GM23338 (cell line): ENCODE measurements at regions not wholly inside any gene's neighbourhood (a gene's known extent, or its start where the extent isn't known, plus 50 kb on each side); places are given as distances from the start of the nearest gene placed in this dataset.
"Not testable (repeated sequence)": the region's sequence is repeated elsewhere in the genome, so short reads cannot be mapped to it uniquely, and the experiment has no call there.

Experiments used
- ATAC-seq: fragments of 200-7000 bp; cut with Tn5 transposase; 3 replicates; pipeline ENCODE4 v1.9.1; 2020
- DNase-seq: peaks from one replicate; pipeline ENCODE4 v3.0.0-alpha.2; 2015; ENCODE audit warnings: low spot score
- H2AFZ ChIP-seq: fragments of 200-600 bp; sonication (generic); 2 replicates; pipeline ENCODE4 v1.8.0; 2016; ENCODE audit warnings: antibody characterized with exemption, mild to moderate bottlenecking, moderate library complexity
- H3F3A ChIP-seq: fragments of 200-600 bp; sonication (generic); replicated peaks from 2 replicates; pipeline ENCODE4 v1.8.0; 2017; ENCODE audit warnings: antibody characterized with exemption, mixed run types, low read depth
- H3K27ac ChIP-seq: fragments of 200-600 bp; sonication (generic); 2 replicates; pipeline ENCODE4 v1.6.1; 2016; ENCODE audit warnings: low read depth
- H3K27me3 ChIP-seq: fragments of 200-600 bp; sonication (generic); 2 replicates; pipeline ENCODE4 v1.8.0; 2016; ENCODE audit warnings: mild to moderate bottlenecking, mixed run types, moderate library complexity; ENCODE audit not compliant: insufficient read depth
- H3K36me3 ChIP-seq: fragments of 200-600 bp; sonication (generic); 2 replicates; pipeline ENCODE4 v1.8.0; 2016; ENCODE audit warnings: mild to moderate bottlenecking; ENCODE audit not compliant: insufficient read depth
- H3K4me1 ChIP-seq: fragments of 200-600 bp; sonication (generic); 2 replicates; pipeline ENCODE4 v1.8.0; 2016; ENCODE audit warnings: mild to moderate bottlenecking, moderate library complexity; ENCODE audit not compliant: insufficient read depth
- H3K4me2 ChIP-seq: fragments of 200-600 bp; sonication (generic); 2 replicates; pipeline ENCODE4 v1.7.1; 2017; ENCODE audit warnings: mixed run types
- H3K4me3 ChIP-seq: fragments of 200-600 bp; sonication (generic); 2 replicates; pipeline ENCODE4 v1.6.1; 2016; ENCODE audit warnings: mixed run types
- H3K79me2 ChIP-seq: fragments of 200-600 bp; sonication (generic); replicated peaks from 2 replicates; pipeline ENCODE4 v1.8.0; 2017; ENCODE audit warnings: mild to moderate bottlenecking; ENCODE audit not compliant: insufficient read depth
- H3K9me2 ChIP-seq: fragments of 200-600 bp; sonication (generic); 2 replicates; pipeline ENCODE4 v1.8.0; 2017; ENCODE audit not compliant: insufficient read depth
- H4K20me1 ChIP-seq: fragments of 200-600 bp; sonication (generic); replicated peaks from 2 replicates; pipeline ENCODE4 v1.8.0; 2017; ENCODE audit warnings: mild to moderate bottlenecking; ENCODE audit not compliant: insufficient read depth
- H3K27ac Mint-ChIP-seq: 2 replicates; pipeline ENCODE4 v1.8.0; 2020; ENCODE audit warnings: inconsistent platforms, mild to moderate bottlenecking, moderate library complexity, mixed read lengths
- H3K27me3 Mint-ChIP-seq: 3 replicates; pipeline ENCODE4 v1.8.0; 2022; ENCODE audit warnings: low read depth, mild to moderate bottlenecking, moderate library complexity, mixed read lengths, inconsistent platforms; ENCODE audit not compliant: insufficient read depth, poor library complexity
- H3K36me3 Mint-ChIP-seq: 3 replicates; pipeline ENCODE4 v1.8.0; 2021; ENCODE audit warnings: low read depth, mild to moderate bottlenecking, inconsistent platforms, moderate library complexity, mixed read lengths
- H3K4me1 Mint-ChIP-seq: 3 replicates; pipeline ENCODE4 v1.8.0; 2020; ENCODE audit warnings: mild to moderate bottlenecking, inconsistent platforms, mixed read lengths
- H3K4me3 Mint-ChIP-seq: 3 replicates; pipeline ENCODE4 v1.8.0; 2021; ENCODE audit warnings: moderate library complexity, mild to moderate bottlenecking, inconsistent platforms, mixed read lengths
- H3K9me3 Mint-ChIP-seq: 3 replicates; pipeline ENCODE4 v1.8.0; 2020; ENCODE audit warnings: moderate library complexity, mild to moderate bottlenecking, inconsistent platforms, mixed read lengths
- CREB1 ChIP-seq: fragments of 250-450 bp; sonication (Bioruptor Pico); IDR thresholded peaks from 2 replicates; pipeline ENCODE4 v1.5.0; 2020; ENCODE audit warnings: low read depth, mild to moderate bottlenecking, moderate library complexity
- STAT1 ChIP-seq: IDR thresholded peaks from one replicate; pipeline ENCODE4 v1.6.1; 2016; ENCODE audit warnings: antibody characterized with exemption; ENCODE audit not compliant: unreplicated experiment
- ZNF331 ChIP-seq: fragments of 250-450 bp; sonication (Bioruptor Pico); IDR thresholded peaks from 2 replicates; pipeline ENCODE4 v1.5.0; 2020; ENCODE audit warnings: low read depth, mild to moderate bottlenecking, moderate library complexity
- TF ChIP-seq, protein P1 (sequence below): fragments of 250-450 bp; sonication (Bioruptor Pico); IDR thresholded peaks from 2 replicates; pipeline ENCODE4 v1.5.0; 2020; ENCODE audit warnings: mild to moderate bottlenecking, moderate library complexity

GRCh38 chr2:228913176-228913575, 357.9 kb downstream of the PID1 start (continued):
- TF ChIP-seq, protein P1, sequence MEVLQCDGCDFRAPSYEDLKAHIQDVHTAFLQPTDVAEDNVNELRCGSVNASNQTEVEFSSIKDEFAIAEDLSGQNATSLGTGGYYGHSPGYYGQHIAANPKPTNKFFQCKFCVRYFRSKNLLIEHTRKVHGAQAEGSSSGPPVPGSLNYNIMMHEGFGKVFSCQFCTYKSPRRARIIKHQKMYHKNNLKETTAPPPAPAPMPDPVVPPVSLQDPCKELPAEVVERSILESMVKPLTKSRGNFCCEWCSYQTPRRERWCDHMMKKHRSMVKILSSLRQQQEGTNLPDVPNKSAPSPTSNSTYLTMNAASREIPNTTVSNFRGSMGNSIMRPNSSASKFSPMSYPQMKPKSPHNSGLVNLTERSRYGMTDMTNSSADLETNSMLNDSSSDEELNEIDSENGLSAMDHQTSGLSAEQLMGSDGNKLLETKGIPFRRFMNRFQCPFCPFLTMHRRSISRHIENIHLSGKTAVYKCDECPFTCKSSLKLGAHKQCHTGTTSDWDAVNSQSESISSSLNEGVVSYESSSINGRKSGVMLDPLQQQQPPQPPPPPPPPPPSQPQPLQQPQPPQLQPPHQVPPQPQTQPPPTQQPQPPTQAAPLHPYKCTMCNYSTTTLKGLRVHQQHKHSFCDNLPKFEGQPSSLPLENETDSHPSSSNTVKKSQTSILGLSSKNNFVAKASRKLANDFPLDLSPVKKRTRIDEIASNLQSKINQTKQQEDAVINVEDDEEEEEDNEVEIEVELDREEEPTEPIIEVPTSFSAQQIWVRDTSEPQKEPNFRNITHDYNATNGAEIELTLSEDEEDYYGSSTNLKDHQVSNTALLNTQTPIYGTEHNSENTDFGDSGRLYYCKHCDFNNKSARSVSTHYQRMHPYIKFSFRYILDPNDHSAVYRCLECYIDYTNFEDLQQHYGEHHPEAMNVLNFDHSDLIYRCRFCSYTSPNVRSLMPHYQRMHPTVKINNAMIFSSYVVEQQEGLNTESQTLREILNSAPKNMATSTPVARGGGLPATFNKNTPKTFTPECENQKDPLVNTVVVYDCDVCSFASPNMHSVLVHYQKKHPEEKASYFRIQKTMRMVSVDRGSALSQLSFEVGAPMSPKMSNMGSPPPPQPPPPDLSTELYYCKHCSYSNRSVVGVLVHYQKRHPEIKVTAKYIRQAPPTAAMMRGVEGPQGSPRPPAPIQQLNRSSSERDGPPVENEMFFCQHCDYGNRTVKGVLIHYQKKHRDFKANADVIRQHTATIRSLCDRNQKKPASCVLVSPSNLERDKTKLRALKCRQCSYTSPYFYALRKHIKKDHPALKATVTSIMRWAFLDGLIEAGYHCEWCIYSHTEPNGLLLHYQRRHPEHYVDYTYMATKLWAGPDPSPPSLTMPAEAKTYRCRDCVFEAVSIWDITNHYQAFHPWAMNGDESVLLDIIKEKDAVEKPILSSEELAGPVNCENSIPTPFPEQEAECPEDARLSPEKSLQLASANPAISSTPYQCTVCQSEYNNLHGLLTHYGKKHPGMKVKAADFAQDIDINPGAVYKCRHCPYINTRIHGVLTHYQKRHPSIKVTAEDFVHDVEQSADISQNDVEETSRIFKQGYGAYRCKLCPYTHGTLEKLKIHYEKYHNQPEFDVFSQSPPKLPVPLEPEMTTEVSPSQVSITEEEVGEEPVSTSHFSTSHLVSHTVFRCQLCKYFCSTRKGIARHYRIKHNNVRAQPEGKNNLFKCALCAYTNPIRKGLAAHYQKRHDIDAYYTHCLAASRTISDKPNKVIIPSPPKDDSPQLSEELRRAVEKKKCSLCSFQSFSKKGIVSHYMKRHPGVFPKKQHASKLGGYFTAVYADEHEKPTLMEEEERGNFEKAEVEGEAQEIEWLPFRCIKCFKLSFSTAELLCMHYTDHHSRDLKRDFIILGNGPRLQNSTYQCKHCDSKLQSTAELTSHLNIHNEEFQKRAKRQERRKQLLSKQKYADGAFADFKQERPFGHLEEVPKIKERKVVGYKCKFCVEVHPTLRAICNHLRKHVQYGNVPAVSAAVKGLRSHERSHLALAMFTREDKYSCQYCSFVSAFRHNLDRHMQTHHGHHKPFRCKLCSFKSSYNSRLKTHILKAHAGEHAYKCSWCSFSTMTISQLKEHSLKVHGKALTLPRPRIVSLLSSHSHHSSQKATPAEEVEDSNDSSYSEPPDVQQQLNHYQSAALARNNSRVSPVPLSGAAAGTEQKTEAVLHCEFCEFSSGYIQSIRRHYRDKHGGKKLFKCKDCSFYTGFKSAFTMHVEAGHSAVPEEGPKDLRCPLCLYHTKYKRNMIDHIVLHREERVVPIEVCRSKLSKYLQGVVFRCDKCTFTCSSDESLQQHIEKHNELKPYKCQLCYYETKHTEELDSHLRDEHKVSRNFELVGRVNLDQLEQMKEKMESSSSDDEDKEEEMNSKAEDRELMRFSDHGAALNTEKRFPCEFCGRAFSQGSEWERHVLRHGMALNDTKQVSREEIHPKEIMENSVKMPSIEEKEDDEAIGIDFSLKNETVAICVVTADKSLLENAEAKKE (CRISPR knock-in tag): no peak
- TF ChIP-seq CREB1 (CRISPR knock-in tag): no peak
- TF ChIP-seq STAT1: no peak

- H3K36me3 ChIP-seq, H3K27ac Mint-ChIP-seq, H3F3A ChIP-seq, H2AFZ ChIP-seq, H4K20me1 ChIP-seq, H3K9me3 Mint-ChIP-seq, DNase-seq, H3K27ac ChIP-seq, H3K4me2 ChIP-seq, H3K27me3 ChIP-seq, H3K4me1 Mint-ChIP-seq, H3K27me3 Mint-ChIP-seq, H3K9me2 ChIP-seq, H3K36me3 Mint-ChIP-seq, H3K4me3 ChIP-seq, H3K4me3 Mint-ChIP-seq, H3K4me1 ChIP-seq, ATAC-seq, H3K79me2 ChIP-seq: not testable (repeated sequence)
These were observed 360.2 kb downstream of the PID1 start for GRCh38 chr2:228910872-228911271.

DNA sequence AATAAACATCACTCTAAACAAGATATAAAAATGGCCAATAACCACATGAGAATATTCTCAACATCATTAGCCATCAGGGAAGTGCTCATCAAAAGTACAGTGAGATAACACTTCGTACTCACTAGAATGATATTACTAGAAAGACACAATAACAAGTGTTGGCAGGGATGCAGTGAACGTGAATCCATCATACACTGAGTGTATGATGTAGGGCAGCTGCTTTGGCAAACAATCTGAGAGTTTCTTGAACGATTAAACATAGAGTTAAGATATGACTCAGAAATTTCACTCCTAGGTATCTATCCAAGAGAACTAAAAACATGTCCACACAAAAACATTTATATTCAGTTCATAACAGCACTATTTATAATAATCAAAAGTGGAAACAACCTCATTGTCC, 368.9 kb downstream of the PID1 start:
- Mint-ChIP-seq H3K4me1 (no peaks in the 10 kb centered on the region), H3K4me3 (no peak overlapping the region), H3K27ac (no peak overlapping the region), H3K9me3 (no peaks in the 10 kb centered on the region), H3K27me3 (no peaks in the 10 kb centered on the region), H3K36me3 (no peaks in the 10 kb centered on the region)
- Histone ChIP-seq H3K4me3 (no peak overlapping the region), H3K27ac (no peak overlapping the region), H4K20me1 (no peaks in the 10 kb centered on the region), H3K9me2 (peaks cover 4% of the 10 kb centered on the region; the same call in 1 of the 2 replicates), H2AFZ (no peak overlapping the region), H3K36me3 (no peaks in the 10 kb centered on the region), H3K4me2 (no peak overlapping the region), H3K79me2 (no peaks in the 10 kb centered on the region), H3K27me3 (no peaks in the 10 kb centered on the region), H3K4me1 (no peaks in the 10 kb centered on the region), H3F3A (no peaks in the 10 kb centered on the region)
- DNase-seq (no peak), ATAC-seq (no peak)
- no peak for TF ChIP-seq ZNF331 (CRISPR knock-in tag)
- TF ChIP-seq, protein P1 (CRISPR knock-in tag): no peak
